ENCODE measurements at regions not wholly inside any gene's neighbourhood (a gene's known extent, or its start where the extent isn't known, plus 50 kb on each side); places are given as distances from the start of the nearest gene placed in this dataset.

- TF ChIP-seq CTCF (IDR thresholded peaks at IDR 0.05) (no peak), POLR2A (IDR thresholded peaks at IDR 0.05) (no peak), EP300 (IDR thresholded peaks at IDR 0.05) (no peak)
Measured at GRCh38 chr9:108545436-108545835, 310.4 kb downstream of the ACTL7B start.
